Left ventricle myocardium inferior (tissue), 1 donor: ENCODE measurements at regions not wholly inside any gene's neighbourhood (a gene's known extent, or its start where the extent isn't known, plus 50 kb on each side); places are given as distances from the start of the nearest gene placed in this dataset.

Experiments
- DNase-seq: peaks from one replicate; pipeline ENCODE4 v3.0.0-alpha.2; 2020
- H3K27ac ChIP-seq: fragments of 200-600 bp; replicated peaks from 2 replicates; pipeline ENCODE4 v1.8.0; 2021
- H3K27me3 ChIP-seq: fragments of 200-600 bp; 2 replicates; pipeline ENCODE4 v1.8.0; 2021; ENCODE audit warnings: low read depth
- H3K36me3 ChIP-seq: fragments of 200-600 bp; 2 replicates; pipeline ENCODE4 v1.8.0; 2021
- H3K4me1 ChIP-seq: fragments of 200-600 bp; 2 replicates; pipeline ENCODE4 v1.8.0; 2021
- H3K4me3 ChIP-seq: fragments of 200-600 bp; 2 replicates; pipeline ENCODE4 v1.8.0; 2021; ENCODE audit warnings: mild to moderate bottlenecking, moderate library complexity
- H3K9me3 ChIP-seq: fragments of 200-600 bp; replicated peaks from 2 replicates; pipeline ENCODE4 v1.8.0; 2021
- intact Hi-C: fragments of 100-400 bp; cut with micrococcal nuclease; formaldehyde crosslinking; loops from one replicate; pipeline ENCODE4 v1.11.0; 2022
- TF ChIP-seq, protein P1 (sequence below): fragments of 200-600 bp; IDR thresholded peaks from 2 replicates; pipeline ENCODE4 v1.8.0; 2021; ENCODE audit warnings: antibody characterized with exemption, mild to moderate bottlenecking, borderline replicate concordance
- donor health status: DM: no; HTN: yes; CAD: no; lungs with severe emphysema.

- intact Hi-C loops: no loop called here
- H3K4me1 ChIP-seq: no peaks in the 10 kb centered on the region
- H3K4me3 ChIP-seq: no peak overlapping the region
- no peak overlapping the region for H3K27ac ChIP-seq
- no peaks in the 10 kb centered on the region for H3K27me3 ChIP-seq
- no peaks in the 10 kb centered on the region for H3K36me3 ChIP-seq
- no peak for DNase-seq
- TF ChIP-seq, protein P1, sequence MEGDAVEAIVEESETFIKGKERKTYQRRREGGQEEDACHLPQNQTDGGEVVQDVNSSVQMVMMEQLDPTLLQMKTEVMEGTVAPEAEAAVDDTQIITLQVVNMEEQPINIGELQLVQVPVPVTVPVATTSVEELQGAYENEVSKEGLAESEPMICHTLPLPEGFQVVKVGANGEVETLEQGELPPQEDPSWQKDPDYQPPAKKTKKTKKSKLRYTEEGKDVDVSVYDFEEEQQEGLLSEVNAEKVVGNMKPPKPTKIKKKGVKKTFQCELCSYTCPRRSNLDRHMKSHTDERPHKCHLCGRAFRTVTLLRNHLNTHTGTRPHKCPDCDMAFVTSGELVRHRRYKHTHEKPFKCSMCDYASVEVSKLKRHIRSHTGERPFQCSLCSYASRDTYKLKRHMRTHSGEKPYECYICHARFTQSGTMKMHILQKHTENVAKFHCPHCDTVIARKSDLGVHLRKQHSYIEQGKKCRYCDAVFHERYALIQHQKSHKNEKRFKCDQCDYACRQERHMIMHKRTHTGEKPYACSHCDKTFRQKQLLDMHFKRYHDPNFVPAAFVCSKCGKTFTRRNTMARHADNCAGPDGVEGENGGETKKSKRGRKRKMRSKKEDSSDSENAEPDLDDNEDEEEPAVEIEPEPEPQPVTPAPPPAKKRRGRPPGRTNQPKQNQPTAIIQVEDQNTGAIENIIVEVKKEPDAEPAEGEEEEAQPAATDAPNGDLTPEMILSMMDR: no peak
- H3K9me3 ChIP-seq: no peaks in the 10 kb centered on the region
Observed at GRCh38 chr4:141571793-141572192, 64.6 kb upstream of the IL15 start.

- Histone ChIP-seq H3K27ac (no peak overlapping the region), H3K27me3 (no peaks in the 10 kb centered on the region), H3K9me3 (no peaks in the 10 kb centered on the region), H3K4me1 (no peaks in the 10 kb centered on the region), H3K36me3 (no peaks in the 10 kb centered on the region), H3K4me3 (no peak overlapping the region)
- intact Hi-C loops: no loop called here
- TF ChIP-seq, protein P1: no peak
- no peak for DNase-seq
Observed at GRCh38 chr4:141573678-141574077, 62.7 kb upstream of the IL15 start.

GRCh38 chr4:141575884-141576283, 60.5 kb upstream of the IL15 start:
- no peaks in the 10 kb centered on the region for H3K36me3 ChIP-seq
- H3K9me3 ChIP-seq: no peaks in the 10 kb centered on the region
- intact Hi-C loops: no loop called here
- TF ChIP-seq, protein P1: no peak
- no peak overlapping the region for H3K4me3 ChIP-seq
- no peaks in the 10 kb centered on the region for H3K27me3 ChIP-seq
- H3K27ac ChIP-seq: no peak overlapping the region
- DNase-seq: no peak
- H3K4me1 ChIP-seq: no peaks in the 10 kb centered on the region

DNA sequence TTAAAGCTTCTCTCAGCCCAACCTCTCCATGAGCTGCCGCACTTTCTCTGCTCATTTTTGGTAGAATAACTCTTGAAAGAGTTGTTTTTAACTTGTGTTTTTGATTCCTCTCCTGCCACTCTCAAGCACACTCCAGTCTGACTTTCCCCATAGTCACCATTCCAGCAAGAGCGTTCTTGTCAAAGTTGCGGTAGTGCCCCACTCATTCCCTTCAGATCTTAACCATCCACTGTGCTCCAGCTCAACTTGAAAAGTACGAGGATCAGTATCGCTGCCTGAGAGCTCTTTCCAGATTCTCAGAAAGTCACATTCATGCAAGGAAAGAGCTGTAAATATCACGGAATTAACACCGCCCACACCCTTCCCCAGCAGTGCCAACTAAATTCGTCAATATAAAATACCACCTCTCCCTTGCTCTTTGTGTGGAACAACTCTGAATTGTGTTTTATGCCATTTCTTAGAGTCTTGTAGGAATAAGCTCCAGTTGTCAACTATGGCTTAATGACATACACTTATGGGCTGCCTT, 59.7 kb upstream of the IL15 start:
- Histone ChIP-seq H3K9me3 (no peaks in the 10 kb centered on the region), H3K4me3 (no peak overlapping the region), H3K27me3 (no peaks in the 10 kb centered on the region), H3K36me3 (no peaks in the 10 kb centered on the region), H3K4me1 (no peaks in the 10 kb centered on the region), H3K27ac (no peak overlapping the region)
- TF ChIP-seq, protein P1: no peak
- DNase-seq: no peak
- intact Hi-C loops: no loop called here

DNA sequence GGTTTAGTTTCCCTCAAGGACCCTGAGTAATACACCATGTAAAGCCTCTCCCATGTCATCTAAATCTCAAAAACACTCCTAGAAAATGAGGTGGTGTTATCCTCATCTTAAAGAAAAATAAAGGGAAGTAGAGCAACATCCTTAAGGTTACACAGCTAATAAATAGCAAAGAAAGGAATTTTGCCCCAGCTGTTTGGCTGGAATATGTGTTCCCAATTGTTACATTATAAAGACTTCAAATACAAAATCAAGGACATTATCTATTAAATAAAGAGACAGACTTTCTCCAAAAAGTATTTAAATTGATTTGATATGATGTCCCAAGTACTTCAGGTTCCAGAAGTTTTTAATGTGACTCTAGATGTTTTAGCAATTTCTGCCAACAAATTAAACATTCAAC, 57.9 kb upstream of the IL15 start:
- H3K36me3 ChIP-seq: no peaks in the 10 kb centered on the region
- intact Hi-C loops: no loop called here
- H3K4me1 ChIP-seq: no peaks in the 10 kb centered on the region
- DNase-seq: no peak
- TF ChIP-seq, protein P1: no peak
- H3K27me3 ChIP-seq: no peaks in the 10 kb centered on the region
- no peak overlapping the region for H3K27ac ChIP-seq
- no peaks in the 10 kb centered on the region for H3K9me3 ChIP-seq
- H3K4me3 ChIP-seq: no peak overlapping the region

DNA sequence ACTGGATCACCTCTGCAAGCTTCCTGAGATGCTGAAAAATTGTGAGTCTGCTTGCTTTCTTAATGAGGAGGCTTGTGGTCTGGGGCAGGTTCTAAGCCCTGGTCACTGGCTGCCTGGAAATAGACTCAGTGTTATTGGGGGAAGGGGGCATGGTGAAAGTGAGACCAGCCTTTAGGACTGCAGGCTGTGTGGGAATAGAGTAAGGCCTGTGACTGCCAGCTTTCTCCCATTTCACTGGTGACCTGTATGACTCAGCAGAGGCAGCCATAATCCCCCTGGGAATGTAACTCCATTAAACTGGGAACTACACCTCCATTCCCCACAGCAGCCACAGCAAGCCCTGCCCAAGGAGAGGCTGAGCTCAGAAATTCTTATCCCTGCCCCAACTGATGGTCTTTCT, 55.9 kb upstream of the IL15 start:
- TF ChIP-seq, protein P1: no peak
- no peaks in the 10 kb centered on the region for H3K36me3 ChIP-seq

More for the DNA sequence above, 55.9 kb upstream of the IL15 start:
- Histone ChIP-seq H3K27me3 (no peaks in the 10 kb centered on the region), H3K27ac (no peak overlapping the region), H3K4me1 (no peaks in the 10 kb centered on the region), H3K9me3 (peaks cover 19% of the 10 kb centered on the region), H3K4me3 (no peak overlapping the region)
- no peak for DNase-seq
- intact Hi-C loops: no loop called here
